ENCODE measurements at regions not wholly inside any gene's neighbourhood (a gene's known extent, or its start where the extent isn't known, plus 50 kb on each side); places are given as distances from the start of the nearest gene placed in this dataset.

DNA sequence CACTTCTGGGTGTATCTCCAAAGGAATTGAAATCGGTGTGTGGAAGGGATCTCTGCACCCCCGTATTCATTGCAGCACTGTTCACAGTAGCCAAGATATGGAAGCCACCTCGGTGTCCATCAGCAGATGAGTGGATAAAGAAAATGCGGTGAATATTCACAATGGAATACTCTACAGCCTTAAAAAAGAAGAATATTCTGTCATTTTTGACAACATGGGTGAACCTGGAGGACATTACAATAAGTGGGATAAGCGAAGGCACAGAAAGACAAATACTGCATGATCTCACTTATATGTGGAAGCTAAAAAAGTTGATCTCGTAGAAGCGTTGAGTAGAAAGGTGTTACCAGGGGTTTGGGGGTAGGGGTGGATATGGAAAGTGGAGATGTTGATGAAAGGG lies 111.9 kb downstream of the BEGAIN start:
- no peak for DNase-seq
- no peak for TF ChIP-seq EZH2 (IDR thresholded peaks at IDR 0.05; ENCODE audit: low read depth)
- TF ChIP-seq, protein P1, sequence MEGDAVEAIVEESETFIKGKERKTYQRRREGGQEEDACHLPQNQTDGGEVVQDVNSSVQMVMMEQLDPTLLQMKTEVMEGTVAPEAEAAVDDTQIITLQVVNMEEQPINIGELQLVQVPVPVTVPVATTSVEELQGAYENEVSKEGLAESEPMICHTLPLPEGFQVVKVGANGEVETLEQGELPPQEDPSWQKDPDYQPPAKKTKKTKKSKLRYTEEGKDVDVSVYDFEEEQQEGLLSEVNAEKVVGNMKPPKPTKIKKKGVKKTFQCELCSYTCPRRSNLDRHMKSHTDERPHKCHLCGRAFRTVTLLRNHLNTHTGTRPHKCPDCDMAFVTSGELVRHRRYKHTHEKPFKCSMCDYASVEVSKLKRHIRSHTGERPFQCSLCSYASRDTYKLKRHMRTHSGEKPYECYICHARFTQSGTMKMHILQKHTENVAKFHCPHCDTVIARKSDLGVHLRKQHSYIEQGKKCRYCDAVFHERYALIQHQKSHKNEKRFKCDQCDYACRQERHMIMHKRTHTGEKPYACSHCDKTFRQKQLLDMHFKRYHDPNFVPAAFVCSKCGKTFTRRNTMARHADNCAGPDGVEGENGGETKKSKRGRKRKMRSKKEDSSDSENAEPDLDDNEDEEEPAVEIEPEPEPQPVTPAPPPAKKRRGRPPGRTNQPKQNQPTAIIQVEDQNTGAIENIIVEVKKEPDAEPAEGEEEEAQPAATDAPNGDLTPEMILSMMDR (conservative IDR thresholded peaks at IDR 0.05) = no peak
- ChIA-PET CTCF (no interaction called here), POLR2A (ENCODE audit: unreplicated experiment) (no interaction called here)
- Histone ChIP-seq H3K27ac (no peak overlapping the region), H3K4me3 (no peak overlapping the region), H3K27me3 (ENCODE audit: insufficient read depth, low read depth) (no peaks in the 10 kb centered on the region), H3K79me2 (ENCODE audit: low read depth) (no peaks in the 10 kb centered on the region), H3K36me3 (ENCODE audit: low read depth) (no peaks in the 10 kb centered on the region), H3K4me2 (no peak overlapping the region), H3K9me3 (ENCODE audit: insufficient read depth, low read depth) (no peaks in the 10 kb centered on the region), H4K20me1 (ENCODE audit: insufficient read depth) (0 out of 2 replicates have a peak, but pooled peaks cover 4% of the 10 kb centered on the region), H2AFZ (no peak overlapping the region), H3K4me1 (replicated peaks; ENCODE audit: insufficient read depth) (peaks cover 54% of the 10 kb centered on the region), H3K9me2 (ENCODE audit: insufficient read depth) (no peaks in the 10 kb centered on the region), H3F3A (ENCODE audit: insufficient read depth, low read depth) (peaks cover 41% of the 10 kb centered on the region)
- intact Hi-C loops (cut with micrococcal nuclease; ENCODE audit: unreplicated experiment) = no loop called here
- BruUV-seq (replicated peaks) = no TSS peak

DNA sequence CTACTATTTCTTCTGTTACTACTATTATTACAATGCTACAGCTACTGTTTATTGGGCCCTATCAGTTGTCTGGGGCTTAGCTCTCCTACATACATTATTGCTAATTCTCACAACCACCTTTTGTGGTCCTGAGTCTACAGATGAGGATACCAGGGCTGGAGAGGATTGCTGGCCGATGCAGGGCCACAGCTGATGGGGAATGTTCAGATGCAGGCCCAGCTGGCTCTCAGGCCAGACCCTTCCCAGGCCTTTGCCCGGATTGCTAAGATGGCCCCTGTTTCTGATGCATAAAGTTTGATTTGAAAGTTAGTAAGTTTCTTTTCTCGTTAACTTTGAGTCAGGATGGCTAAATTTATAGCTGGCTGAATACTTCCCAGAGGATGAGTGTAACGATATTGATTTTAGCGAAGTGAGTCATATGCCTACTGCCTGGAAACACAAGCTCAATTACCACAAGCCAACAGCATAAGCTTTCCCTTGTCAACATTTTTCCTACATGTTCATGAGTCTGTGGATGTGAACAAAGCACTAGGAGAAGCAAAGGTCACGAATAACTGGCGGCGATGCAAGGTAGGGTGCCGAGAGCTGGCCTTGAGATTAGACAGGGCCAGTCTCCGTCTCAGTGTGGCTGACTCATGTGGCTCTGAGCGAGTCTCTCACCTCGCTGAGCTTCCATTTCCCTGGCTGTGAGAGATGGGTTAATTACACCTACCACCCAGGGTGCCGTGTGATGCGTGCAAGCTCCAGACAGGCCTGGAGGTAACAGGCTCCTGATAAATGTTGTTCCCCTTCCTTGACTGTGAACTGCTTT lies 111.0 kb downstream of the BEGAIN start:
- CTCF ChIA-PET = interaction anchor here (0.9 kb wide), 1 partner anchor 36 kb away, joined by 3 read pairs; no protein-coding TSS in a partner anchor
- Histone ChIP-seq H2AFZ (no peak overlapping the region), H3K4me3 (peak overlapping the region; percentile 41; the same call in 1 of the 2 replicates)

DNA sequence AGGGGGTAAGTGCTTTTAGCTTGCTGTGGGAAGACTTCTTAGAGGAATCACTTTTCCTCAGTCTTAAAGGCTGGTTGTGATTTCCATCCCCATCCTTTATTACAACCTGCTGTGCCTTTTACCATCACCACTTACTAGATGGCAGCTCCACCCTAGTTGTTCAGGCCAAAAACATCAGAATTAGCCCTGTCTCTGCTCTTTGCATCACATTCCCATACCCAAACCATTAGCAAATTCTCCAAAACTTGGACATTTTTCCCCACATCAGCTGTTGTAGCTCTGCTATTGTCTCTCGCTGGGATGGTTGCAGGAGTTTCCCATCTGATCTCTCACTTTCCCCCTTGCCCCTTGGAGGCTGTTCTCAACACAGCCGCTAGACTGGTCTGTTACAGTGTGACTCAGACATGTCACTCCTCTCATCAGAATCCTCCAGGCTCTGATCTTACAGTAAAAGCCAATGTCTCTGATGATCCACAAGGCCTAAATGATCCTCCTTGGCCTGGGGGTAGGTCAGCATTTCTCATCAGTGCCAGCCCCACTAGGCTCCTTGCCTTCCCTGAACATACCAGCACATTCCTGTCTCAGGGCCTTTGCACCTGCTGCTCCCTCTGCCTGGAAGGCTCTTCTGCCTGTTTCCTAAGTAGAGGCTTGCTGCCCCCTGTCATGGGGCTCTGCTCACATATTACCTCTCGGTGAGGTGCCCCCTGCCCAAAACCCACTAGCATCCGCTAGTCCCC lies 102.5 kb downstream of the BEGAIN start:
- Histone ChIP-seq H3K27me3 (ENCODE audit: insufficient read depth, low read depth) (no peaks in the 10 kb centered on the region), H3K4me2 (no peak overlapping the region), H3K36me3 (ENCODE audit: low read depth) (no peaks in the 10 kb centered on the region), H3K79me2 (ENCODE audit: low read depth) (no peaks in the 10 kb centered on the region), H3K27ac (no peak overlapping the region), H3K4me3 (no peak overlapping the region), H3K9me3 (ENCODE audit: insufficient read depth, low read depth) (no peaks in the 10 kb centered on the region), H2AFZ (no peak overlapping the region), H4K20me1 (ENCODE audit: insufficient read depth) (no peaks in the 10 kb centered on the region), H3K4me1 (replicated peaks; ENCODE audit: insufficient read depth) (no peaks in the 10 kb centered on the region), H3K9me2 (ENCODE audit: insufficient read depth) (no peaks in the 10 kb centered on the region), H3F3A (ENCODE audit: insufficient read depth, low read depth) (no peaks in the 10 kb centered on the region)
- ChIA-PET CTCF (no interaction called here), POLR2A (ENCODE audit: unreplicated experiment) (no interaction called here)
- no peak for DNase-seq
- TF ChIP-seq, protein P1 (conservative IDR thresholded peaks at IDR 0.05) = no peak
- TF ChIP-seq EZH2 (IDR thresholded peaks at IDR 0.05; ENCODE audit: low read depth) = no peak
- intact Hi-C loops (cut with micrococcal nuclease; ENCODE audit: unreplicated experiment) = no loop called here
- BruUV-seq (replicated peaks) = no TSS peak

More for the DNA sequence above, 111.0 kb downstream of the BEGAIN start:
- Histone ChIP-seq H3K4me2 (peak overlapping the region; percentile 76), H4K20me1 (ENCODE audit: insufficient read depth) (no peaks in the 10 kb centered on the region), H3K9me3 (ENCODE audit: insufficient read depth, low read depth) (no peaks in the 10 kb centered on the region), H3K4me1 (replicated peaks; ENCODE audit: insufficient read depth) (peaks cover 46% of the 10 kb centered on the region), H3K9me2 (ENCODE audit: insufficient read depth) (no peaks in the 10 kb centered on the region), H3K27me3 (ENCODE audit: insufficient read depth, low read depth) (no peaks in the 10 kb centered on the region), H3K79me2 (ENCODE audit: low read depth) (no peaks in the 10 kb centered on the region), H3F3A (ENCODE audit: insufficient read depth, low read depth) (peaks cover 36% of the 10 kb centered on the region), H3K27ac (peak overlapping the region; percentile 89), H3K36me3 (ENCODE audit: low read depth) (no peaks in the 10 kb centered on the region)
- no TSS peak for BruUV-seq (replicated peaks)
- intact Hi-C loops (cut with micrococcal nuclease; ENCODE audit: unreplicated experiment) = no loop called here
- TF ChIP-seq, protein P1 (conservative IDR thresholded peaks at IDR 0.05) = no peak
- TF ChIP-seq EZH2 (IDR thresholded peaks at IDR 0.05; ENCODE audit: low read depth) = no peak
- POLR2A ChIA-PET (ENCODE audit: unreplicated experiment) = no interaction called here
- DNase-seq = peak; percentile 17 to 97
